H1 (cell line): ENCODE measurements at regions not wholly inside any gene's neighbourhood (a gene's known extent, or its start where the extent isn't known, plus 50 kb on each side); places are given as distances from the start of the nearest gene placed in this dataset.

ENCODE experiments used
- CTCF ChIA-PET: fragments of 300-600 bp; sonication (Branson Sonifier 250); formaldehyde crosslinking; loops from one replicate; lab custom pipeline; 2021; ENCODE audit not compliant: partially characterized antibody; lab: Charles Lee
- POLR2A ChIA-PET: fragments of 300-600 bp; sonication (Branson Sonifier 250); formaldehyde crosslinking; loops from one replicate; lab custom pipeline; 2021; ENCODE audit warnings: inconsistent platforms; ENCODE audit not compliant: partially characterized antibody; lab: Charles Lee
- DNase-seq, 2 experiments: peaks; one replicate each; pipeline versions ENCODE4 v3.0.0 to v3.0.0-alpha.2; 2010 to 2022; ENCODE audit warnings: low spot score in 2 of 2, low read depth in 1 of 2, mixed read lengths in 1 of 2
- FAIRE-seq: peaks from 2 replicates; lab custom pipeline; 2011; peaks lifted over from hg19 to GRCh38; lab: Jason Lieb, UNC
- H2AFZ ChIP-seq: 2 replicates; pipeline ENCODE4 v1.8.1; 2012; ENCODE audit warnings: low read length, inconsistent platforms
- H2AK5ac ChIP-seq: 2 replicates; pipeline ENCODE4 v1.6.1; 2013; ENCODE audit warnings: low read depth, low read length
- H2BK120ac ChIP-seq: replicated peaks from 2 replicates; pipeline ENCODE3; 2013; ENCODE audit warnings: low read depth, low read length, inconsistent platforms
- H2BK12ac ChIP-seq: 2 replicates; pipeline ENCODE4 v1.6.1; 2013; ENCODE audit warnings: low read depth, low read length
- H2BK15ac ChIP-seq: 2 replicates; pipeline ENCODE4 v1.6.1; 2013; ENCODE audit warnings: low read length
- H2BK20ac ChIP-seq: 2 replicates; pipeline ENCODE4 v1.6.1; 2013; ENCODE audit warnings: low read length
- H2BK5ac ChIP-seq: 2 replicates; pipeline ENCODE4 v1.6.1; 2013; ENCODE audit warnings: low read depth, low read length
- H3K14ac ChIP-seq: 2 replicates; pipeline ENCODE4 v1.6.1; 2013; ENCODE audit warnings: inconsistent platforms; ENCODE audit not compliant: insufficient read length
- H3K18ac ChIP-seq: 2 replicates; pipeline ENCODE4 v1.6.1; 2013; ENCODE audit warnings: low read length; ENCODE audit errors: extremely low read depth
- H3K23ac ChIP-seq: 2 replicates; pipeline ENCODE4 v1.6.1; 2013; ENCODE audit warnings: inconsistent platforms; ENCODE audit not compliant: insufficient read length
- H3K23me2 ChIP-seq: 2 replicates; pipeline ENCODE4 v1.6.1; 2013; ENCODE audit warnings: low read depth, low read length
- H3K27ac ChIP-seq: 2 replicates; pipeline ENCODE4 v1.6.1; 2011; ENCODE audit warnings: low read depth, low read length, inconsistent platforms
- H3K27me3 ChIP-seq, 4 experiments: replicated peaks in 1 of 4; 1 replicate in 1 of 4; 2 replicates in 3 of 4; pipeline versions ENCODE4 v1.6.1 to v1.8.1; 2011 to 2013; ENCODE audit warnings: low read length in 3 of 4, mild to moderate bottlenecking in 3 of 4, inconsistent platforms in 2 of 4, mixed read lengths in 2 of 4, moderate library complexity in 1 of 4; ENCODE audit not compliant: control insufficient read depth in 3 of 4, insufficient read depth in 3 of 4; ENCODE audit errors: extremely low read depth in 1 of 4
- H3K36me3 ChIP-seq, 4 experiments: 2 replicates each; pipeline versions ENCODE4 v1.6.1 to v1.8.1; 2011 to 2013; ENCODE audit warnings: mild to moderate bottlenecking in 4 of 4, low read length in 3 of 4, moderate library complexity in 2 of 4, control low read depth in 1 of 4, inconsistent platforms in 1 of 4; ENCODE audit not compliant: insufficient read depth in 4 of 4, control insufficient read depth in 2 of 4
- H3K4ac ChIP-seq: replicated peaks from 2 replicates; pipeline ENCODE3; 2013; ENCODE audit warnings: low read length, low read depth, mixed read lengths, inconsistent platforms; ENCODE audit not compliant: insufficient read length
- H3K4me1 ChIP-seq, 4 experiments: replicated peaks in 1 of 4; 1 replicate in 1 of 4; 2 replicates in 3 of 4; pipeline versions ENCODE4 v1.6.1 to v1.8.1; 2011 to 2013; ENCODE audit warnings: low read length in 3 of 4, inconsistent platforms in 2 of 4, mixed read lengths in 1 of 4; ENCODE audit not compliant: insufficient read depth in 4 of 4, control insufficient read depth in 3 of 4
- H3K4me2 ChIP-seq, 2 experiments: 2 replicates each; pipeline versions ENCODE4 v1.6.1 to v1.8.1; 2011 to 2013; ENCODE audit warnings: low read depth in 2 of 2, low read length in 2 of 2, control low read depth in 1 of 2, inconsistent platforms in 1 of 2, mild to moderate bottlenecking in 1 of 2; ENCODE audit not compliant: insufficient read depth in 1 of 2
- H3K4me3 ChIP-seq, 4 experiments: fragments of 200-600, 300-600 bp in 1 of 4; sonication (generic), shearing (Covaris generic), sonication (Bioruptor Twin) in 1 of 4; 2 replicates each; pipeline versions ENCODE4 v1.5.1 to v1.8.1; 2011 to 2016; ENCODE audit warnings: low read length in 4 of 4, low read depth in 3 of 4, control low read depth in 2 of 4, inconsistent platforms in 2 of 4, mild to moderate bottlenecking in 2 of 4, mixed read lengths in 1 of 4, moderate library complexity in 1 of 4; ENCODE audit not compliant: insufficient read depth in 2 of 4; ENCODE audit errors: extremely low read depth in 1 of 4
- H3K56ac ChIP-seq: replicated peaks from 2 replicates; pipeline ENCODE3; 2013; ENCODE audit warnings: low read depth, mild to moderate bottlenecking, mixed read lengths, low read length, inconsistent platforms; ENCODE audit not compliant: insufficient read length
- H3K79me1 ChIP-seq: 2 replicates; pipeline ENCODE4 v1.6.1; 2013; ENCODE audit warnings: low read depth, low read length, control low read depth
- H3K79me2 ChIP-seq, 2 experiments: 2 replicates each; pipeline versions ENCODE4 v1.6.1 to v1.8.1; 2012 to 2013; ENCODE audit warnings: low read length in 2 of 2, mild to moderate bottlenecking in 2 of 2, inconsistent platforms in 1 of 2; ENCODE audit not compliant: insufficient read depth in 2 of 2, control insufficient read depth in 1 of 2
- H3K9ac ChIP-seq, 4 experiments: replicated peaks in 1 of 4; 1 replicate in 1 of 4; 2 replicates in 3 of 4; pipeline versions ENCODE4 v1.6.1 to v1.8.1; 2011 to 2013; ENCODE audit warnings: low read depth in 3 of 4, low read length in 3 of 4, control low read depth in 2 of 4, mild to moderate bottlenecking in 2 of 4, moderate library complexity in 2 of 4, inconsistent platforms in 1 of 4; ENCODE audit errors: extremely low read depth in 1 of 4
- H3K9me3 ChIP-seq, 2 experiments: 2 replicates each; pipeline versions ENCODE4 v1.6.1 to v1.8.1; 2012 to 2013; ENCODE audit warnings: mild to moderate bottlenecking in 2 of 2, moderate library complexity in 2 of 2, control low read depth in 1 of 2, inconsistent platforms in 1 of 2, low read depth in 1 of 2, low read length in 1 of 2, mixed read lengths in 1 of 2; ENCODE audit not compliant: insufficient read depth in 2 of 2
- H4K20me1 ChIP-seq, 2 experiments: replicated peaks in 1 of 2; 2 replicates each; pipeline versions ENCODE3 to v1.8.1; 2011 to 2013; ENCODE audit warnings: inconsistent platforms in 2 of 2, low read length in 2 of 2, mild to moderate bottlenecking in 1 of 2; ENCODE audit not compliant: insufficient read depth in 2 of 2, control insufficient read depth in 1 of 2
- H4K5ac ChIP-seq: 2 replicates; pipeline ENCODE4 v1.6.1; 2013; ENCODE audit warnings: low read length, low read depth, mixed read lengths, inconsistent platforms; ENCODE audit not compliant: insufficient read length
- H4K8ac ChIP-seq: 2 replicates; pipeline ENCODE4 v1.8.0; 2013; ENCODE audit warnings: mild to moderate bottlenecking, moderate library complexity, low read length, inconsistent platforms; ENCODE audit not compliant: insufficient read depth; ENCODE audit errors: extremely low read depth
- H4K91ac ChIP-seq: replicated peaks from 2 replicates; pipeline ENCODE3; 2013; ENCODE audit warnings: low read length, mixed read lengths, inconsistent platforms; ENCODE audit not compliant: insufficient read length
- ASH2L ChIP-seq: fragments of 200-600, 300-600 bp; sonication (generic); IDR thresholded peaks from one replicate; pipeline ENCODE4 v1.7.1; 2017; ENCODE audit warnings: low read length
- BACH1 ChIP-seq: IDR thresholded peaks from 2 replicates; pipeline ENCODE4 v1.6.1; 2012; ENCODE audit warnings: low read length, improper control_type of control experiment
- CBX5 ChIP-seq: fragments of 300-800, 300-1000 bp; sonication (generic); IDR thresholded peaks from 2 replicates; pipeline ENCODE4 v1.7.1; 2016; ENCODE audit warnings: antibody characterized with exemption, low read length, low read depth
- CHD1 ChIP-seq: IDR thresholded peaks from 2 replicates; pipeline ENCODE4 v1.6.1; 2012; ENCODE audit warnings: low read depth, low read length, improper control_type of control experiment
- CREB1 ChIP-seq: IDR thresholded peaks from 2 replicates; pipeline ENCODE4 v1.6.1; 2012; ENCODE audit warnings: inconsistent platforms
- EZH2 ChIP-seq: fragments of 200-600 bp; sonication (generic); IDR thresholded peaks from 2 replicates; pipeline ENCODE4 v1.7.1; 2012; ENCODE audit warnings: low read depth, mild to moderate bottlenecking, moderate library complexity, low read length, inconsistent platforms; ENCODE audit not compliant: severe bottlenecking
- JUN ChIP-seq: IDR thresholded peaks from 2 replicates; pipeline ENCODE4 v1.6.1; 2011; ENCODE audit warnings: low read depth, mild to moderate bottlenecking, improper control_type of control experiment, low read length
- KDM4A ChIP-seq: IDR thresholded peaks from one replicate; pipeline ENCODE4 v1.7.1; 2012; ENCODE audit warnings: low read depth, mild to moderate bottlenecking, moderate library complexity, low read length, inconsistent platforms; ENCODE audit not compliant: severe bottlenecking
- KDM5A ChIP-seq: fragments of 200-600 bp; IDR thresholded peaks from 2 replicates; pipeline ENCODE4 v1.7.1; 2012; ENCODE audit warnings: mild to moderate bottlenecking, low read length, inconsistent platforms, mixed read lengths
- MAFK ChIP-seq: IDR thresholded peaks from 2 replicates; pipeline ENCODE4 v1.6.1; 2012; ENCODE audit warnings: low read depth, mild to moderate bottlenecking, improper control_type of control experiment, low read length
- RAD21 ChIP-seq, 2 experiments: IDR thresholded peaks in 1 of 2; conservative IDR thresholded peaks in 1 of 2; 2 replicates each; pipeline ENCODE4 v1.6.1; 2011; ENCODE audit warnings: low read depth in 2 of 2, low read length in 2 of 2, improper control_type of control experiment in 1 of 2, inconsistent platforms in 1 of 2, mild to moderate bottlenecking in 1 of 2, moderate library complexity in 1 of 2
- RFX5 ChIP-seq: IDR thresholded peaks from 2 replicates; pipeline ENCODE4 v1.6.1; 2011; ENCODE audit warnings: low read depth, low read length, improper control_type of control experiment, borderline replicate concordance
- SRF ChIP-seq: IDR thresholded peaks from 2 replicates; pipeline ENCODE4 v1.6.1; 2011; ENCODE audit warnings: mild to moderate bottlenecking, low read depth, low read length, moderate library complexity
- TAF7 ChIP-seq: optimal IDR thresholded peaks from 2 replicates; pipeline ENCODE3; 2011; ENCODE audit warnings: low read depth, mild to moderate bottlenecking, inconsistent platforms, low read length, moderate library complexity, borderline replicate concordance
- TBP ChIP-seq: IDR thresholded peaks from 2 replicates; pipeline ENCODE4 v1.6.1; 2011; ENCODE audit warnings: low read depth, low read length, improper control_type of control experiment

DNA sequence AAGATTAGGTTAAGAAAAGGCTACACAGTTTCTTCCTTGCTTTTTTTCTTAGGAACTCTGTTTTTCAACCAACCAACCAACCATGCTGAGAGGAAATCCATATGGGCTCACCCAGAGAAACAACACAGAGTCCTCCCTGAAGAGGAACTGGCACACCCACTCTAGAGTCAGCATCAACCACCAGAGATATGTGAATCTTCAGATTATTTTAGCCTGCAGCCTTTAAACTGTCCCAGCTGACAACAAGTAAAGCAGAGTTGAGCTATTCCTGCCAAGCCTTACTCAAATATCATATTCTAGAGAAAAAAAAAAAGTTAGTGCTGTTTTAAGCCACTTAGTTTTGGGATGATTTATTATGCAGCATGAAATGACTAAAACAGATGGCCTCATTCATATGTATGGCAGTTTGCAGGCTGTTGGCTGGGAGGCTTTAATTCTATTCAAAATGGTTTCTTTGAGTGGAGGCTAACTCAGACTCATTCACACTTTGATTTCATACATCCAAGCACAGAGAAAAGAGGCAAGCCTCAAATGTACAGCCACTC is 1637.7 kb upstream of the LRRTM1 start:
- ChIA-PET POLR2A (no interaction called here), CTCF (no interaction called here)

More for the DNA sequence above, 1637.7 kb upstream of the LRRTM1 start:
- H3K4me3 ChIP-seq, result no peak overlapping the region
- no peak overlapping the region for H3K18ac ChIP-seq
- TF ChIP-seq CBX5 (no peak), CREB1 (no peak), SRF (no peak), BACH1 (no peak), TBP (no peak), RFX5 (no peak), EZH2 (no peak), RAD21 (IDR thresholded peaks at IDR 0.05 in 1 of 2, conservative IDR thresholded peaks at IDR 0.05 in 1 of 2; ENCODE audit: low read depth in 2 of 2, low read length in 2 of 2) (no peak), KDM5A (no peak), CHD1 (no peak), JUN (no peak), MAFK (no peak), TAF7 (no peak), ASH2L (no peak), KDM4A (no peak)
- H4K91ac ChIP-seq, result no peak overlapping the region
- no peaks in the 10 kb centered on the region; a peak in 2 of 4 replicates for H3K9me3 ChIP-seq
- H3K36me3 ChIP-seq, result no peaks in the 10 kb centered on the region
- no peak overlapping the region for H2BK20ac ChIP-seq
- H2AFZ ChIP-seq, result peak overlapping the region; percentile 87
- no peak overlapping the region for H4K8ac ChIP-seq
- H3K79me1 ChIP-seq, result no peaks in the 10 kb centered on the region
- no peaks in the 10 kb centered on the region for H3K27me3 ChIP-seq
- no peak overlapping the region for H2BK15ac ChIP-seq
- H2AK5ac ChIP-seq, result no peak overlapping the region
- H3K4ac ChIP-seq, result no peak overlapping the region
- no peak overlapping the region for H2BK120ac ChIP-seq
- no peaks in the 10 kb centered on the region for H4K20me1 ChIP-seq
- H3K4me2 ChIP-seq, result no peak overlapping the region
- FAIRE-seq (no peak), DNase-seq (no peak)
- H3K23ac ChIP-seq, result no peak overlapping the region
- no peak overlapping the region for H4K5ac ChIP-seq
- no peaks in the 10 kb centered on the region for H3K4me1 ChIP-seq
- no peak overlapping the region for H3K56ac ChIP-seq
- H3K14ac ChIP-seq, result no peak overlapping the region
- no peak overlapping the region for H3K9ac ChIP-seq
- H3K79me2 ChIP-seq, result no peaks in the 10 kb centered on the region
- H3K23me2 ChIP-seq, result no peaks in the 10 kb centered on the region
- H2BK12ac ChIP-seq, result no peak overlapping the region
- no peak overlapping the region for H3K27ac ChIP-seq
- no peak overlapping the region for H2BK5ac ChIP-seq
